ENCODE measurements at regions not wholly inside any gene's neighbourhood (a gene's known extent, or its start where the extent isn't known, plus 50 kb on each side); places are given as distances from the start of the nearest gene placed in this dataset.

DNA sequence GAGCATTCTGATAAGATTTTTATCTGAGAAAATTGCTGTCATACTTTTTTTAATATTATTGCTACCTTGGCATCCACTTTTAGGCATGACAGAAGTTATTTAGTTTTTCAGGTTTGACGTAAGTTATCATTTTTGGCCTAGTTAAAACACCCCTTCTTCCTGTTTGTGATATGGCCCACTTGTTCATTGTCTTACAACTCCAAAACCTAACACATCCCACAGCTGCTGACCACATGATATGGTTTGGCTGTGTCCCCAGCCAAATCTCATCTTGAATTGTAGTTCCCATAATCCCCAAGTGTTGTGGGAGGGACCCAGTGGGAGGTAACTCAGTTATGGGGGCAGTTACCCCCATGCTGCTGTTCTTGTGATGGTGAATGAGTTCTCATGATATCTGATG lies 388.1 kb downstream of the SLC4A3 start:
- no peaks in the 10 kb centered on the region for H3K4me1 ChIP-seq
- H3K27ac ChIP-seq = no peak overlapping the region
- WGBS, 2 donors = 68 to 69% methylated on average over 1 of the region's 1 CpG
- no peaks in the 10 kb centered on the region for H3K36me3 ChIP-seq
- no peak for DNase-seq (ENCODE audit: low spot score in 2 of 2)
- H3K4me3 ChIP-seq = no peak overlapping the region
- TF ChIP-seq, protein P1, sequence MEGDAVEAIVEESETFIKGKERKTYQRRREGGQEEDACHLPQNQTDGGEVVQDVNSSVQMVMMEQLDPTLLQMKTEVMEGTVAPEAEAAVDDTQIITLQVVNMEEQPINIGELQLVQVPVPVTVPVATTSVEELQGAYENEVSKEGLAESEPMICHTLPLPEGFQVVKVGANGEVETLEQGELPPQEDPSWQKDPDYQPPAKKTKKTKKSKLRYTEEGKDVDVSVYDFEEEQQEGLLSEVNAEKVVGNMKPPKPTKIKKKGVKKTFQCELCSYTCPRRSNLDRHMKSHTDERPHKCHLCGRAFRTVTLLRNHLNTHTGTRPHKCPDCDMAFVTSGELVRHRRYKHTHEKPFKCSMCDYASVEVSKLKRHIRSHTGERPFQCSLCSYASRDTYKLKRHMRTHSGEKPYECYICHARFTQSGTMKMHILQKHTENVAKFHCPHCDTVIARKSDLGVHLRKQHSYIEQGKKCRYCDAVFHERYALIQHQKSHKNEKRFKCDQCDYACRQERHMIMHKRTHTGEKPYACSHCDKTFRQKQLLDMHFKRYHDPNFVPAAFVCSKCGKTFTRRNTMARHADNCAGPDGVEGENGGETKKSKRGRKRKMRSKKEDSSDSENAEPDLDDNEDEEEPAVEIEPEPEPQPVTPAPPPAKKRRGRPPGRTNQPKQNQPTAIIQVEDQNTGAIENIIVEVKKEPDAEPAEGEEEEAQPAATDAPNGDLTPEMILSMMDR (IDR thresholded peaks at IDR 0.05) = no peak
- TF ChIP-seq EP300 (IDR thresholded peaks at IDR 0.05) (no peak), POLR2A (IDR thresholded peaks at IDR 0.05) (no peak)
- H3K27me3 ChIP-seq = no peaks in the 10 kb centered on the region
- peaks cover 0 to 13% (median 0%) of the 10 kb centered on the region in 4 donors for H3K9me3 ChIP-seq

DNA sequence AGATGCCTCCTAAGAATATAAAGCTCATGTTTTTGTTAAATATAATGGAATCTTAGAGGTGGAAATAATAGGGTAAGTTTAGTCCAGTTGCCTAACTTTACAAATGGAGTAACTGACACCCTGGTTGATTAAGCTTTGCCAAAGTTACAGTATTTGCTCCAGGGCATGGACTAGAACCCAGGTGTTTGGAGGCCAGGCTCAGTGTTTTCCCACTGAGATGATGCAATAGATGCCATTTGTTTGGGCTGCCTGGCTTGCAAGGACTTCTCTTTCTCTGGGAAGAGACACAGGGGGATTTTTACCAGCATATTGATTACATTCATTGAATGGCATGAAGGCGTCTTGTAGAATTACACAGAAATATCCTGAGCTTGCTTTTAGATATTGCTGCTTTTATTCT lies 397.8 kb downstream of the SLC4A3 start:
- H3K9me3 ChIP-seq = peaks cover 0 to 9% (median 0%) of the 10 kb centered on the region in 4 donors
- no peaks in the 10 kb centered on the region for H3K36me3 ChIP-seq
- no peak for TF ChIP-seq POLR2A (IDR thresholded peaks at IDR 0.05)
- TF ChIP-seq EP300 (IDR thresholded peaks at IDR 0.05) = no peak
- TF ChIP-seq, protein P1 (IDR thresholded peaks at IDR 0.05) = no peak
- no peaks in the 10 kb centered on the region for H3K4me1 ChIP-seq
- WGBS, 2 donors = 94 to 100% methylated on average over 1 of the region's 1 CpG
- H3K27ac ChIP-seq = no peak overlapping the region
- H3K4me3 ChIP-seq = no peak overlapping the region
- no peaks in the 10 kb centered on the region for H3K27me3 ChIP-seq
- no peak for DNase-seq (ENCODE audit: low spot score in 2 of 2)

DNA sequence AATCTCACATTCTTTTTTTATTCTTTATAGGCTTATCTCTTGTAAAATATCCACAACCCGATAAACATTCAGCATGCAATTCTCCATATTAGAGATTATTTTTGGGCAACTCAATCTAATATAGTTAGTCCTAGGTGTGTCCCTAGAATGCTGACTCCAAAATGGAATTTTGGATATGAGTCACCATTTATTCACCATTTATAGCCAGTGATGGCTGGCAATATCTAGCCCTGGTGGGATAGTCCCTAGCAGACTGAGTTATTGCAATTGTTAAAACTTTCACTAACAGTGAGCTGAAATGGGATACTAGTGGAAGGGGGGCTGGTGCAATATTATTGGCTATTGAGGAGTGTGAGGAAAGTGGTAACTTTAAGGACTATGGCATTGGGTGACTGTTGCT lies 401.6 kb downstream of the SLC4A3 start:
- DNase-seq (ENCODE audit: low spot score in 2 of 2) = no peak
- Histone ChIP-seq H3K9me3 (peaks cover 0 to under 1% (median 0%) of the 10 kb centered on the region in 4 donors), H3K27ac (no peak overlapping the region), H3K27me3 (no peaks in the 10 kb centered on the region), H3K4me1 (no peaks in the 10 kb centered on the region), H3K4me3 (no peak overlapping the region), H3K36me3 (no peaks in the 10 kb centered on the region)
- 100% methylated on average over 1 of the region's 1 CpG for whole genome bisulfite sequencing, 2 donors
- TF ChIP-seq, protein P1 (IDR thresholded peaks at IDR 0.05) = no peak
- TF ChIP-seq EP300 (IDR thresholded peaks at IDR 0.05) (no peak), POLR2A (IDR thresholded peaks at IDR 0.05) (no peak)

DNA sequence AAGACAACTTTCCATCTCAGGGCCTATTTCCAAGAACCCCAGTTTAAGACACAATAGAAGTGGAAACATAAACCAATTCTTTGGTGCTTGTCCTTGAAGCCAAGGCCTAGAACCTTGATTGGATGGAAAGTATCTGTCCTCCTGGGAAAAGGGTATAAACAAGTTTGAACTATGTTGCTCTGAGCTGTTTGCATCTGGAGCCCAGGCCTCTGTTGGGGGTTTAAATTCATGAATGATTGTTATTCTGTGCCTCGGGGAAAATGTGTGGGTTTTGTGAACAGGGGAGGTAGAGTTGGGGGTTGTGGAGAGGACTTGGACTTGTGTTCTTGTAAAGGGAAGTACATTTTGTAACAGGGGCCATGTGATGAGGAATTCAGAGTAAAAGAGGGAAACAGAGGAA lies 406.1 kb downstream of the SLC4A3 start:
- H3K9me3 ChIP-seq = no peaks in the 10 kb centered on the region
- no peak for TF ChIP-seq EP300 (IDR thresholded peaks at IDR 0.05)
- no peak for TF ChIP-seq POLR2A (IDR thresholded peaks at IDR 0.05)
- TF ChIP-seq, protein P1 (IDR thresholded peaks at IDR 0.05) = no peak
- H3K4me1 ChIP-seq = no peaks in the 10 kb centered on the region
- H3K4me3 ChIP-seq = no peak overlapping the region
- H3K27me3 ChIP-seq = no peaks in the 10 kb centered on the region
- no peak overlapping the region for H3K27ac ChIP-seq
- 31 to 42% methylated on average over 1 of the region's 1 CpG for WGBS, 2 donors
- no peak for DNase-seq (ENCODE audit: low spot score in 2 of 2)
- no peaks in the 10 kb centered on the region for H3K36me3 ChIP-seq

DNA sequence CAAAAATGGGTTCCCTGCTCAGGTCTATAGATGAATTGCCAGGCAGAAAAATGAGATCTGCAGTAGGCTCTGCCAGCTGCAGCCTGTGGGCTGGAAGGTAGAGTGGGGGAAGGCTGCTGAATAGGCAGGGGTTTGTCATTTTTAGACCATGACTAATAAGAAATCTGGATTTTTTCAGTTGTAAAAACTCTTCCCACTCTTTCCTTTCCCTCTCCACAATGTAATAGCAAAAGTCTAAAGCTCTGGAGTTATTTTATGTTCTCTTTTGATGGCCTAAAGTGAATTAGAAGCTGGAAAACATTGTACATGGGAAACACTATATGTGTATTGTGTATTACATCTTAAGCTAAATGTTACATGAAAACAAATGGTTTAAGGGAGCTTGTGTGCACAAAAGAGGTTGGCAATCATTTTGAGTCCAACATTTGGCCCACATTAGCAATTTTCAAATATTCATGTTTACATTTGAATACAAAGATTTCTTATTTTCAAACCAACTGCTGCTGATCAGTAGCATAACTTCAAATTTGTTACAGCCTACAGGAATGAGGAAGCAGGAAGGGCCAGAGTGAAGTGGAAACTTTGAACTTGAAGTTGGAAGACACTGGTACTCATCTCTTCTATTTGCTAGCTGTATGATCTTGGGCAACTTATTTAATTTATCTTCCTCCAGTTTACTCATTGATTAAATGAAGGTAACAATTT lies 407.1 kb downstream of the SLC4A3 start:
- H3K9me3 ChIP-seq = no peaks in the 10 kb centered on the region
- H3K4me1 ChIP-seq = no peaks in the 10 kb centered on the region
- TF ChIP-seq POLR2A (IDR thresholded peaks at IDR 0.05) (no peak), EP300 (IDR thresholded peaks at IDR 0.05) (no peak)
- TF ChIP-seq, protein P1 (IDR thresholded peaks at IDR 0.05) = no peak
- no peaks in the 10 kb centered on the region for H3K36me3 ChIP-seq
- no peaks in the 10 kb centered on the region for H3K27me3 ChIP-seq
- DNase-seq (ENCODE audit: low spot score in 2 of 2) = no peak
- H3K4me3 ChIP-seq = no peak overlapping the region
- H3K27ac ChIP-seq = no peak overlapping the region
